Body of pancreas (tissue), 4 donors: ENCODE measurements at regions not wholly inside any gene's neighbourhood (a gene's known extent, or its start where the extent isn't known, plus 50 kb on each side); places are given as distances from the start of the nearest gene placed in this dataset.

ENCODE experiments used
- ATAC-seq: fragments of 150-250 bp; one replicate; pipeline ENCODE4 v1.9.1; 2016
- DNase-seq, 4 donors: peaks; one replicate each; pipeline ENCODE4 v3.0.0-alpha.2; 2019
- H3K27ac ChIP-seq, 4 donors: fragments of 200-600 bp; sonication (generic); 1 replicate in 3 of 4; 2 replicates in 1 of 4; pipeline versions ENCODE4 v1.5.1 to v1.6.1; 2016 to 2019; ENCODE audit warnings: mild to moderate bottlenecking in 1 of 4, mixed read lengths in 1 of 4, moderate library complexity in 1 of 4
- H3K27me3 ChIP-seq, 2 donors: fragments of 200-600 bp; sonication (generic); one replicate each; pipeline ENCODE4 v1.6.0; 2016; ENCODE audit warnings: mild to moderate bottlenecking in 1 of 2
- H3K36me3 ChIP-seq, 2 donors: fragments of 200-600 bp; sonication (generic); replicated peaks in 1 of 2; 2 replicates each; pipeline ENCODE4 v1.5.1; 2016; ENCODE audit warnings: low read depth in 2 of 2; ENCODE audit not compliant: insufficient read depth in 1 of 2
- H3K4me1 ChIP-seq: fragments of 200-600 bp; sonication (generic); one replicate; pipeline ENCODE4 v1.6.0; 2016
- H3K4me3 ChIP-seq, 2 donors: fragments of 200-600 bp; sonication (generic); 1 replicate in 1 of 2; 2 replicates in 1 of 2; pipeline ENCODE4 v1.5.1; 2016 to 2019
- H3K9me3 ChIP-seq, 3 donors: fragments of 200-600 bp; sonication (generic); 1 replicate in 2 of 3; 2 replicates in 1 of 3; pipeline ENCODE4 v1.5.1; 2016
- CTCF ChIP-seq, 7 experiments: fragments of 450-650 bp in 4 of 7; fragments of 200-600 bp in 3 of 7; sonication (generic) in 3 of 7; IDR thresholded peaks; one replicate each; pipeline ENCODE4 v1.5.1; 2016 to 2019; ENCODE audit warnings: antibody characterized with exemption in 7 of 7
- POLR2A ChIP-seq, 3 donors: fragments of 450-650 bp; IDR thresholded peaks; one replicate each; pipeline ENCODE4 v1.6.1; 2016; ENCODE audit warnings: antibody characterized with exemption in 3 of 3, mild to moderate bottlenecking in 2 of 3
- WGBS, 2 donors: methylation state at CpG; one replicate each; pipeline ENCODE4 v1.1.5; 2017; 5-methylcytosine and 5-hydroxymethylcytosine counted together
- intact Hi-C: fragments of 100-400 bp; cut with DNase I; formaldehyde crosslinking; loops from one replicate; pipeline ENCODE4 v1.15.1; 2023

GRCh38 chr7:18302097-18302496, 193.5 kb upstream of the HDAC9 start:
- WGBS, 2 donors: 51 to 65% methylated on average over 2 of the region's 2 CpGs
- Histone ChIP-seq H3K9me3 (no peaks in the 10 kb centered on the region), H3K27ac (no peak overlapping the region), H3K4me1 (no peaks in the 10 kb centered on the region), H3K36me3 (no peaks in the 10 kb centered on the region), H3K4me3 (no peak overlapping the region), H3K27me3 (no peaks in the 10 kb centered on the region)
- intact Hi-C loops: no loop called here
- TF ChIP-seq POLR2A (IDR thresholded peaks at IDR 0.05) (no peak), CTCF (IDR thresholded peaks at IDR 0.05) (no peak)
- DNase-seq (no peak), ATAC-seq (no peak)

- no peak for DNase-seq
- Histone ChIP-seq H3K4me1 (no peaks in the 10 kb centered on the region), H3K27ac (no peak overlapping the region), H3K27me3 (no peaks in the 10 kb centered on the region), H3K4me3 (no peak overlapping the region), H3K36me3 (no peaks in the 10 kb centered on the region), H3K9me3 (no peaks in the 10 kb centered on the region)
- intact Hi-C loops: no loop called here
- 61 to 64% methylated on average over 3 of the region's 3 CpGs for WGBS, 2 donors
- no peak for ATAC-seq
- TF ChIP-seq CTCF (IDR thresholded peaks at IDR 0.05) (no peak), POLR2A (IDR thresholded peaks at IDR 0.05) (no peak)
These were observed 189.7 kb upstream of the HDAC9 start for GRCh38 chr7:18305866-18306265.

GRCh38 chr7:18306696-18307095, 188.9 kb upstream of the HDAC9 start:
- intact Hi-C loops: no loop called here
- TF ChIP-seq CTCF (IDR thresholded peaks at IDR 0.05) (no peak), POLR2A (IDR thresholded peaks at IDR 0.05) (no peak)
- DNase-seq (no peak), ATAC-seq (no peak)
- whole genome bisulfite sequencing, 2 donors: 62 to 84% methylated on average over 2 of the region's 2 CpGs
- H3K36me3 ChIP-seq: no peaks in the 10 kb centered on the region
- H3K4me3 ChIP-seq: no peak overlapping the region
- H3K9me3 ChIP-seq: no peaks in the 10 kb centered on the region
- H3K4me1 ChIP-seq: no peaks in the 10 kb centered on the region
- no peaks in the 10 kb centered on the region for H3K27me3 ChIP-seq
- H3K27ac ChIP-seq: no peak overlapping the region

- no peak for DNase-seq
- Histone ChIP-seq H3K4me1 (no peaks in the 10 kb centered on the region), H3K9me3 (no peaks in the 10 kb centered on the region), H3K27ac (no peak overlapping the region), H3K4me3 (no peak overlapping the region), H3K36me3 (no peaks in the 10 kb centered on the region), H3K27me3 (no peaks in the 10 kb centered on the region)
- intact Hi-C loops: no loop called here
- ATAC-seq: no peak
- TF ChIP-seq POLR2A (IDR thresholded peaks at IDR 0.05): no peak
- TF ChIP-seq CTCF (IDR thresholded peaks at IDR 0.05): no peak
- WGBS, 2 donors: 23 to 31% methylated on average over 5 of the region's 5 CpGs
These were observed 186.6 kb upstream of the HDAC9 start for GRCh38 chr7:18308938-18309337.

GRCh38 chr7:18312482-18312881, 183.1 kb upstream of the HDAC9 start:
- DNase-seq: no peak
- Histone ChIP-seq H3K36me3 (no peaks in the 10 kb centered on the region), H3K27me3 (no peaks in the 10 kb centered on the region), H3K4me3 (no peak overlapping the region), H3K4me1 (no peaks in the 10 kb centered on the region), H3K9me3 (no peaks in the 10 kb centered on the region), H3K27ac (no peak overlapping the region)
- intact Hi-C loops: no loop called here
- ATAC-seq: no peak
- no peak for TF ChIP-seq CTCF (IDR thresholded peaks at IDR 0.05)
